Astrocyte of the cerebellum (primary cell): ENCODE measurements at regions not wholly inside any gene's neighbourhood (a gene's known extent, or its start where the extent isn't known, plus 50 kb on each side); places are given as distances from the start of the nearest gene placed in this dataset.

ENCODE experiments used
- DNase-seq: peaks from one replicate; pipeline ENCODE4 v3.0.0-alpha.2; 2011; ENCODE audit warnings: low read depth
- H3K4me3 ChIP-seq: 2 replicates; pipeline ENCODE4 v1.5.1; 2011; ENCODE audit warnings: mild to moderate bottlenecking, low read depth, low read length, moderate library complexity
- in situ Hi-C: cut with HindIII; loops from 2 replicates; pipeline ENCODE4 v1.10.0; 2017; ENCODE audit warnings: low sequenced_read_pairs
- TF ChIP-seq, protein P1 (sequence below): IDR thresholded peaks from 2 replicates; pipeline ENCODE4 v1.5.1; 2012; ENCODE audit warnings: low read length, low read depth, moderate library complexity, mild to moderate bottlenecking; ENCODE audit errors: missing control alignments

- H3K4me3 ChIP-seq, result no peak overlapping the region
- DNase-seq, result no peak
- in situ Hi-C loops, result no loop called here
- TF ChIP-seq, protein P1, sequence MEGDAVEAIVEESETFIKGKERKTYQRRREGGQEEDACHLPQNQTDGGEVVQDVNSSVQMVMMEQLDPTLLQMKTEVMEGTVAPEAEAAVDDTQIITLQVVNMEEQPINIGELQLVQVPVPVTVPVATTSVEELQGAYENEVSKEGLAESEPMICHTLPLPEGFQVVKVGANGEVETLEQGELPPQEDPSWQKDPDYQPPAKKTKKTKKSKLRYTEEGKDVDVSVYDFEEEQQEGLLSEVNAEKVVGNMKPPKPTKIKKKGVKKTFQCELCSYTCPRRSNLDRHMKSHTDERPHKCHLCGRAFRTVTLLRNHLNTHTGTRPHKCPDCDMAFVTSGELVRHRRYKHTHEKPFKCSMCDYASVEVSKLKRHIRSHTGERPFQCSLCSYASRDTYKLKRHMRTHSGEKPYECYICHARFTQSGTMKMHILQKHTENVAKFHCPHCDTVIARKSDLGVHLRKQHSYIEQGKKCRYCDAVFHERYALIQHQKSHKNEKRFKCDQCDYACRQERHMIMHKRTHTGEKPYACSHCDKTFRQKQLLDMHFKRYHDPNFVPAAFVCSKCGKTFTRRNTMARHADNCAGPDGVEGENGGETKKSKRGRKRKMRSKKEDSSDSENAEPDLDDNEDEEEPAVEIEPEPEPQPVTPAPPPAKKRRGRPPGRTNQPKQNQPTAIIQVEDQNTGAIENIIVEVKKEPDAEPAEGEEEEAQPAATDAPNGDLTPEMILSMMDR, result no peak
Observed at GRCh38 chr11:87976009-87976408, 199.2 kb downstream of the RAB38 start.

DNA sequence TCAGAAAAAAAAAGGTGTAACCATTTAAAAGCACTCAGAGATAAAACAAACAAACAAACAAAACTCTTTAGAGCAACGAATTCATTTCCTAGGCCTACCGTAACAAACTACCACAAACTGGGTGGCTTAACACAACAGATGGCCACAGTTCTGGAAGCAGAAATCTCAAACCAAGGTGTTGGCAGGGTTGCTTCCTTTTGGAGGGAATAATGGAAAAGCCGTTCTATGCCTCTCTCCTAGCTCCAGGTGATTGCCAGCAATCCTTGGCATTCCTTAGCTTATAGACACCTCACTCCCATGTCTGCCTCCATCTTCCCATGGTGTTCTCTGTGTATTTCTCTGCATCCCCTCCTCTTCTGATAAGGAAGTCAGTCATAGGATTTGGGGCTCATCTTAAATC, 200.4 kb downstream of the RAB38 start:
- H3K4me3 ChIP-seq, result no peak overlapping the region
- TF ChIP-seq, protein P1, result no peak
- in situ Hi-C loops, result no loop called here
- no peak for DNase-seq

DNA sequence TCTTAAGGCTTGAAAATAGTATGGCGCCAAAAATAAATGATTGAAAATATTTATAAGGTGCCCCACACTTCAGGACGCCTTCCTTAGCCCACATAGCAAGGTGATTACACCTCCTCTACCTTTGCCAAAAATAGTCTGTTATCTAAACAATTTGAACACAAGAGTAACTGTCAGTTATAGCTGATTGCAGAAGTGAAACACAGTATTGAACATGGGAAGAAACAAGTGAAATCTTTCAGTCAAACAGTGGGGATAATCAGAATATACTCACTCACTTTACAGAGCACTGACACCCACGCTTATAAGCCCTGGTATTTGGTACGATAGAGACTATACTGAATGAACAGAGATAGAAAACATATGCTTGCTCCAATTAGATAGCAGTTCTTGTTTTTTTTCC, 203.1 kb downstream of the RAB38 start:
- in situ Hi-C loops, result no loop called here
- no peak for DNase-seq
- no peak overlapping the region for H3K4me3 ChIP-seq
- TF ChIP-seq, protein P1, result no peak

DNA sequence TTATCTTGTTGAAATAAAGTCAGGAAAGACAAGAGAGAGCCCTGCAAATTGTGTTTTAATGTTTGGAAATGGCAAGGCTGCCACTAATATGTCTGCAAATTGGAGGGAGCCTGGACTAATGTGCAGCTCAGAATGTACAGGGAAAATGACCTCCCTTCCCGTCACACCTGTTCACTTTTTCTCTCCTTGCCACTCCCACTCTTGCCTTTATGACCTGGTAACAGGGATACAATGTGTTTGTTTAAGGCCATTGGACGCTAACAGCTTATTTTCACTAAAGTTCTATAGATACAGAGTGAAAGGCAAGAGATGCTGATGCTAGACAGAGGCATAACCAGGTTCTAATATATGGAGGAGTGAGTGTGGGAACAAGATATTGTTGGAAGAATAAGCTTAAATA, 203.9 kb downstream of the RAB38 start:
- TF ChIP-seq, protein P1, result no peak
- DNase-seq, result no peak
- in situ Hi-C loops, result no loop called here
- no peak overlapping the region for H3K4me3 ChIP-seq

DNA sequence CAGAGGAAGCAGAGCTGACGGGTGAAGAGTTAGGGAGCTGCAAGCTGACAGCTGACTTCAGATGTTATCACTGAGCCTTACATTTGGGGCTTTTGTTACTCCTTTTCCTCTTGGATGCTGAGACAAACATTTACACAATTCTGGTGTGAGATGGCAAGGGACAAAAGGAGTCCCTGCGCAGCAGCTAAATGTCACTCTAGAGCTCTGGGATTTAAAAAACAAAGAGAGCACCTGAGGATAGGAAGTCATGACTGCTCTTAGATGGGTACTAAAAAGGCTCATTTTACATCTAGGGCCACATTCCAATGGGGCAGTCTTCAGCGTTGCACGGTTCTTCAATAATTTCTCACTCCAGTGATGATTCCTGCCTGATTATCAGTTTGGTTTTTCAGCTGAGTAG, 204.5 kb downstream of the RAB38 start:
- TF ChIP-seq, protein P1, result no peak
- in situ Hi-C loops, result no loop called here
- no peak for DNase-seq
- no peak overlapping the region for H3K4me3 ChIP-seq

DNA sequence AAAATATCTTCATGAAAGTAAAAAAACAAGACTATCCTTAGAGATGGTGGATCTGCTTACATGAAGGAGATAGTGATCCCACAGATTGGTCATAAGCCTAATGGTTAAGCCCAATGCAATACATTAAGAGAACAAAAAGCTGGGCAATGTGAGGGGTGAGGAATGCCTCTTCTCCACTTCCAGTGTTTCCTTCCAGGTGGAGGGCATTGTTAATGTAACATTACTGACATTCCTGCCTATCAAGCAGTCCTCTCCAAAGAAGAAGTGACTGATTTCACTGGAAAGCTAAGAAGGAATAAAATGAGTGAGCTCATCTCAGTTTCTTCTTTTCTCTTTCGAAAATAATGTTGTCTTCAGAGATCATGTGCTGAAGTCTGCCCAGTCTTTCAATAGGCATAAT, 207.8 kb downstream of the RAB38 start:
- H3K4me3 ChIP-seq, result no peak overlapping the region
- no peak for DNase-seq
- TF ChIP-seq, protein P1, result no peak
- in situ Hi-C loops, result no loop called here

- TF ChIP-seq, protein P1, result no peak
- no peak for DNase-seq
- in situ Hi-C loops, result no loop called here
- H3K4me3 ChIP-seq, result no peak overlapping the region
Observed at GRCh38 chr11:87966694-87967093, 208.5 kb downstream of the RAB38 start.
